Spleen (tissue), 11 donors: ENCODE measurements at regions not wholly inside any gene's neighbourhood (a gene's known extent, or its start where the extent isn't known, plus 50 kb on each side); places are given as distances from the start of the nearest gene placed in this dataset.

ENCODE experiments used
- DNase-seq: peaks from one replicate; pipeline ENCODE4 v3.0.0-alpha.2; 2020
- H3K27ac ChIP-seq, 8 donors: fragments of 200-600 bp; sonication (generic) in 7 of 8; 1 replicate in 4 of 8; 2 replicates in 4 of 8; pipeline versions ENCODE4 v1.5.0 to v1.8.0; 2016 to 2021; ENCODE audit warnings: inconsistent platforms in 4 of 8, mild to moderate bottlenecking in 4 of 8, moderate library complexity in 1 of 8
- H3K27me3 ChIP-seq, 7 donors: fragments of 200-600 bp; sonication (generic) in 6 of 7; replicated peaks in 1 of 7; 1 replicate in 4 of 7; 2 replicates in 3 of 7; pipeline versions ENCODE4 v1.5.0 to v1.8.0; 2016 to 2021; ENCODE audit warnings: inconsistent platforms in 3 of 7, mild to moderate bottlenecking in 1 of 7
- H3K36me3 ChIP-seq, 6 donors: fragments of 200-600 bp; sonication (generic) in 5 of 6; 1 replicate in 4 of 6; 2 replicates in 2 of 6; pipeline versions ENCODE4 v1.5.0 to v1.8.0; 2016 to 2021; ENCODE audit warnings: inconsistent platforms in 2 of 6
- H3K4me1 ChIP-seq, 6 donors: fragments of 200-600 bp; sonication (generic) in 5 of 6; 1 replicate in 3 of 6; 2 replicates in 3 of 6; pipeline versions ENCODE4 v1.5.0 to v1.8.0; 2016 to 2021; ENCODE audit warnings: inconsistent platforms in 3 of 6
- H3K4me3 ChIP-seq, 8 donors: fragments of 200-600 bp; sonication (generic) in 7 of 8; 1 replicate in 4 of 8; 2 replicates in 4 of 8; pipeline versions ENCODE4 v1.5.0 to v1.8.0; 2016 to 2021; ENCODE audit warnings: inconsistent platforms in 4 of 8, mild to moderate bottlenecking in 4 of 8, moderate library complexity in 2 of 8
- H3K9me3 ChIP-seq, 8 donors: fragments of 200-600 bp; sonication (generic) in 7 of 8; 1 replicate in 4 of 8; 2 replicates in 4 of 8; pipeline versions ENCODE4 v1.5.0 to v1.8.0; 2016 to 2021; ENCODE audit warnings: inconsistent platforms in 4 of 8
- POLR2A ChIP-seq, 3 donors: fragments of 450-650 bp; IDR thresholded peaks; one replicate each; pipeline ENCODE4 v1.5.1; 2017; ENCODE audit warnings: antibody characterized with exemption in 3 of 3, mild to moderate bottlenecking in 1 of 3
- POLR2AphosphoS5 ChIP-seq, 3 donors: sonication (generic); formaldehyde crosslinking; IDR thresholded peaks; one replicate each; pipeline ENCODE4 v1.5.1; 2017; ENCODE audit warnings: antibody characterized with exemption in 3 of 3
- WGBS, 5 donors: extraction: QIAGEN DNeasy Blood & Tissue Kit in 3 of 5; methylation state at CpG; one replicate each; pipeline versions ENCODE4 v1.1.5 to v1.1.7; 2013 to 2018; 5-methylcytosine and 5-hydroxymethylcytosine counted together
- intact Hi-C: fragments of 100-400 bp; cut with DNase I; formaldehyde crosslinking; loops from one replicate; pipeline ENCODE4 v1.15.0; 2023; ENCODE audit warnings: low total_unique reads
- TF ChIP-seq, protein P1 (sequence below), 11 experiments: fragments of 200-600 bp in 7 of 11; fragments of 450-650 bp in 4 of 11; sonication (generic) in 4 of 11; IDR thresholded peaks in 8 of 11; conservative IDR thresholded peaks in 3 of 11; 1 replicate in 7 of 11; 2 replicates in 4 of 11; pipeline versions ENCODE4 v1.4.0 to v1.8.0; 2016 to 2021; ENCODE audit warnings: antibody characterized with exemption in 11 of 11, inconsistent platforms in 4 of 11, mild to moderate bottlenecking in 1 of 11
- donor health status: healthy with polysubstance abuse.
- donor health status: DM: no; HTN: no; CAD: no; lungs with moderate emphysema.
- donor health status: DM: no; HTN: no; CAD: no.
- donor health status: Bipolar disorder and iron deficiency.
- donor health status: healthy.
- donor health status: DM: no; HTN: no; CAD: no.
- donor health status: DM: yes; HTN: yes; CAD: no.

DNA sequence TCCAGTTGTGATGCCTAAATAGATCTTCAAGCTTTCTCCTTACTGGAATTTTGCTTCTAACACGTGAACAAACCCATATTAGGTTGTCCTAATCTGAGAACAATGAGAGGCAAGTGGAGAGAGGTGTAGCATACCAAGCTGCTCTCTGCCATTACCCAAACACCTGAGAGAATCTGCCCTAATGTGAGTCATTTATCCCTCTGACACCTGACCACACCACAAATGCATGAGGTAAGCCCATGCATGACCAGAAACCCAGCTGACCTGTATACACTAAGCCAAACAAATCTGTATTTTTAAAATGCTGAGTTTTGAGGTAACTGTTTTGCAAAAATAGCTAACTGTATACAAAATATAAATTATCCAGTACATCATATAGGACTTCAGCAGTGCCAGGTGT is 1458.1 kb upstream of the B3GALT2 start:
- Histone ChIP-seq H3K27ac (no peak overlapping the region), H3K4me1 (no peaks in the 10 kb centered on the region), H3K9me3 (peaks cover 0 to 23% (median 4%) of the 10 kb centered on the region in 8 donors), H3K27me3 (no peaks in the 10 kb centered on the region), H3K36me3 (no peaks in the 10 kb centered on the region), H3K4me3 (no peak overlapping the region)
- intact Hi-C loops: no loop called here
- no peak for DNase-seq
- WGBS, 5 donors: 34 to 66% (median 61%) methylated on average over 1 of the region's 1 CpG
- TF ChIP-seq, protein P1, sequence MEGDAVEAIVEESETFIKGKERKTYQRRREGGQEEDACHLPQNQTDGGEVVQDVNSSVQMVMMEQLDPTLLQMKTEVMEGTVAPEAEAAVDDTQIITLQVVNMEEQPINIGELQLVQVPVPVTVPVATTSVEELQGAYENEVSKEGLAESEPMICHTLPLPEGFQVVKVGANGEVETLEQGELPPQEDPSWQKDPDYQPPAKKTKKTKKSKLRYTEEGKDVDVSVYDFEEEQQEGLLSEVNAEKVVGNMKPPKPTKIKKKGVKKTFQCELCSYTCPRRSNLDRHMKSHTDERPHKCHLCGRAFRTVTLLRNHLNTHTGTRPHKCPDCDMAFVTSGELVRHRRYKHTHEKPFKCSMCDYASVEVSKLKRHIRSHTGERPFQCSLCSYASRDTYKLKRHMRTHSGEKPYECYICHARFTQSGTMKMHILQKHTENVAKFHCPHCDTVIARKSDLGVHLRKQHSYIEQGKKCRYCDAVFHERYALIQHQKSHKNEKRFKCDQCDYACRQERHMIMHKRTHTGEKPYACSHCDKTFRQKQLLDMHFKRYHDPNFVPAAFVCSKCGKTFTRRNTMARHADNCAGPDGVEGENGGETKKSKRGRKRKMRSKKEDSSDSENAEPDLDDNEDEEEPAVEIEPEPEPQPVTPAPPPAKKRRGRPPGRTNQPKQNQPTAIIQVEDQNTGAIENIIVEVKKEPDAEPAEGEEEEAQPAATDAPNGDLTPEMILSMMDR (IDR thresholded peaks at IDR 0.05 in 8 of 11, conservative IDR thresholded peaks at IDR 0.05 in 3 of 11): no peak
- TF ChIP-seq POLR2AphosphoS5 (IDR thresholded peaks at IDR 0.05): no peak
- no peak for TF ChIP-seq POLR2A (IDR thresholded peaks at IDR 0.05)

DNA sequence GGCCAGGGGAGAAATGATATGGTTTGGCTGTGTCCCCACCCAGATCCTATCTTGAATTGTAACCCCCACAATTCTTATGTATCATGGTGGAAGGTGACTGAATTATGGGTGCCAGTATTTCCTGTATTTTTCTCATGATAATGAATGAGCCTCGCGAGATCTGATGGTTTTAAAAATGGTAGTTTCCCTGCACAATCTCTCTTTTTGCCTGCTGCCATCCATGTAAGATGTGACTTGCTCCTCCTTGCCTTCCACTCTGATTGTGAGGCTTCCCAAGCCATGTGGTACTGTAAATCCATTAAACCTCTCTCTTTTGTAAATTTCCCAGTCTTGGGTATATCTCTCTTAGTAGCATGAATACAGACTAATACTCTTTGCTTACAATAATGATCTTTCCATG is 1453.9 kb upstream of the B3GALT2 start:
- Histone ChIP-seq H3K36me3 (no peaks in the 10 kb centered on the region), H3K27ac (no peak overlapping the region), H3K4me1 (no peaks in the 10 kb centered on the region), H3K9me3 (peaks cover 0 to 31% (median 4%) of the 10 kb centered on the region in 8 donors), H3K27me3 (no peaks in the 10 kb centered on the region), H3K4me3 (no peak overlapping the region)
- no peak for DNase-seq
- 88 to 100% (median 95%) methylated on average over 2 of the region's 2 CpGs for WGBS, 5 donors
- TF ChIP-seq POLR2A (IDR thresholded peaks at IDR 0.05): no peak
- TF ChIP-seq, protein P1 (IDR thresholded peaks at IDR 0.05 in 8 of 11, conservative IDR thresholded peaks at IDR 0.05 in 3 of 11): no peak
- no peak for TF ChIP-seq POLR2AphosphoS5 (IDR thresholded peaks at IDR 0.05)
- intact Hi-C loops: no loop called here

DNA sequence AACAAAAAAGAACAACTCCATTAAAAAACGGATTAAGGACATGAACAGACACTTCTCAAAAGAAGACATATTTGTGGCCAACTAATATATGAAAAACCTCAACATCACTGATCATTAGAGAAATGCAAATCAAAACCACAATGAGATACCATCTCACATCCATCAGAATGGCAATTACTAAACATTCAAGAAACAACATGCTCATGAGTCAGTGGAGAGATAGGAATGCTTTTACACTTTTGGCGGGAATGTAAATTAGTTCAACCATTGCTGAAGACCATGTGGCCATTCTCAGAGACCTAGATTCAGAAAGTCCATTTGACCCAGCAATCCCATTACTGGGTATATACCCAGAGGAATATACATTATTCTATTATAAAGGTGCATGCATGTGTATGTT is 1442.6 kb upstream of the B3GALT2 start:
- no peak for TF ChIP-seq POLR2A (IDR thresholded peaks at IDR 0.05)
- TF ChIP-seq, protein P1 (IDR thresholded peaks at IDR 0.05 in 8 of 11, conservative IDR thresholded peaks at IDR 0.05 in 3 of 11): no peak
- no peak for TF ChIP-seq POLR2AphosphoS5 (IDR thresholded peaks at IDR 0.05)
- Histone ChIP-seq H3K4me1 (no peaks in the 10 kb centered on the region), H3K4me3 (no peak overlapping the region), H3K27ac (no peak overlapping the region), H3K27me3 (no peaks in the 10 kb centered on the region), H3K9me3 (peaks cover 0 to 23% (median 5%) of the 10 kb centered on the region in 8 donors), H3K36me3 (no peaks in the 10 kb centered on the region)
- WGBS, 5 donors: 75 to 88% (median 81%) methylated on average over 2 of the region's 2 CpGs
- no peak for DNase-seq
- intact Hi-C loops: no loop called here

DNA sequence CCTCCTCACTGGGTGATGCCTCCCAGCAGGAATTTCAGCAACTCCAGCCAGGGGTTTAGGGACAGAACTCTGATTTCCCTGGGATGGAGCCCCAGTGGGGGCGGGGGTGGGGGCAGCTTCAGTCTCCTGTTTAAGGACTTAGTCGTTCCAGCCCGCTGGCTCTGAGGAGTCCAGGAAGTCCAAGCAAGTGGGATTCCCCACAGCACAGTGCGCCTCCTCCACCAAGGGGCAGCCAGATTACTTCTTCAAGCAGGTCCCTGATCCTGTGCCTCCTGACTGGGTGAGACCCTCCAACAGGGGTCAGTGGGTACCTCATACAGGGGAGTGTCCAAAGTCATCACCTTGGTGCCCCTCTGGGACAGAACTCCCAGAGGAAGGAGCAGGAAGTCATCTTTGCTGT is 1438.4 kb upstream of the B3GALT2 start:
- TF ChIP-seq, protein P1 (IDR thresholded peaks at IDR 0.05 in 8 of 11, conservative IDR thresholded peaks at IDR 0.05 in 3 of 11): no peak
- TF ChIP-seq POLR2AphosphoS5 (IDR thresholded peaks at IDR 0.05) (no peak), POLR2A (IDR thresholded peaks at IDR 0.05) (no peak)
- intact Hi-C loops: no loop called here
- Histone ChIP-seq H3K27ac (no peak overlapping the region), H3K27me3 (no peaks in the 10 kb centered on the region), H3K36me3 (no peaks in the 10 kb centered on the region), H3K4me1 (no peaks in the 10 kb centered on the region), H3K4me3 (no peak overlapping the region), H3K9me3 (peaks cover 0 to 23% (median 5%) of the 10 kb centered on the region in 8 donors)
- no peak for DNase-seq
- WGBS, 5 donors: 66 to 94% (median 89%) methylated on average over 1 to 4 of the region's 4 CpGs
